NCI-H146 (cell line): ENCODE measurements at regions not wholly inside any gene's neighbourhood (a gene's known extent, or its start where the extent isn't known, plus 50 kb on each side); places are given as distances from the start of the nearest gene placed in this dataset.

Experiments used
- DNase-seq: peaks from one replicate; lab custom pipeline; 2025; lab: John Stamatoyannopoulos, UW

DNA sequence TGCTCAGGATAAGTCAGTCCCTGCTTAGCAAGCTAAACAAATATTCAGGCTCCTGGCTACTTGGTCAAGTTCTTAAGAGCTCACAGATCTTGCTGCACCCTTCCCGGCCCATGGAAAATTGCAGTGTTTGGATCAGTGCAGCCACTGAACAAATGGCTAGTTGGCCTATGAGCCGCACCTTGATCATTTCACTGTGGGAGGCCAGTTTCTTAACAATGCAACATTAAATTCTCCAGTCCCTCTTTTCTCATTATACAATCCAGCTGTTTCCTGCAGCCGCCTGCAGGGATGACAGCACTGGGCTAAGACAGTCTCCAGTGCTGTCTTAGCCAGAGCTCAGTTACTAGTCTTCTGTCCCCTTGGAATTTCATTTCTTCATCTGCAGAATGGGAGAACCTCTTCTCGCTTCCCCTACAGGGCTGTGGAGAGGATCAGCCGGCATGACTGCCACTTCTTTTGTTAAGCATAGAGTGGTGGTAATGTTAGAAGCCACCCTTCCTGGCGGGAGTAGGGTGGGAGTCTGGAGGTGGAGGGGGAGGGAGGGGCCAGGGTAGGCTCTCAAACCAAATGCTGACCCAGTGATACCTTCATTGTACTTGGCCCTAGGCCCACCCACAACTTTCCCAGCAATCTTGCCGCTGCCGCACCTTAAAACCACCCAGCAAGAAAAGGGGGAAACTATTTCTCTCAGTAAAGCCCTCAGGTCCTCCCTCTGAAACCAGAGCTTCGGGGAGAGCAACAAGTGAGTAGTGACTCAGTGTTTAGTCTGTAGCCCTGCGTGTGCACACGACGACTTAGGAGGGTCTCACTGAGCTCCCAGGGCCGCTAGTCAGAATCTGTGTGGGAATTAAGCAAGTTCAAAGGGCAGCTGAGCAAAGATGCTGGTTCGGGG lies 145.7 kb downstream of the NUAK1 start:
- DNase-seq = no peak

DNA sequence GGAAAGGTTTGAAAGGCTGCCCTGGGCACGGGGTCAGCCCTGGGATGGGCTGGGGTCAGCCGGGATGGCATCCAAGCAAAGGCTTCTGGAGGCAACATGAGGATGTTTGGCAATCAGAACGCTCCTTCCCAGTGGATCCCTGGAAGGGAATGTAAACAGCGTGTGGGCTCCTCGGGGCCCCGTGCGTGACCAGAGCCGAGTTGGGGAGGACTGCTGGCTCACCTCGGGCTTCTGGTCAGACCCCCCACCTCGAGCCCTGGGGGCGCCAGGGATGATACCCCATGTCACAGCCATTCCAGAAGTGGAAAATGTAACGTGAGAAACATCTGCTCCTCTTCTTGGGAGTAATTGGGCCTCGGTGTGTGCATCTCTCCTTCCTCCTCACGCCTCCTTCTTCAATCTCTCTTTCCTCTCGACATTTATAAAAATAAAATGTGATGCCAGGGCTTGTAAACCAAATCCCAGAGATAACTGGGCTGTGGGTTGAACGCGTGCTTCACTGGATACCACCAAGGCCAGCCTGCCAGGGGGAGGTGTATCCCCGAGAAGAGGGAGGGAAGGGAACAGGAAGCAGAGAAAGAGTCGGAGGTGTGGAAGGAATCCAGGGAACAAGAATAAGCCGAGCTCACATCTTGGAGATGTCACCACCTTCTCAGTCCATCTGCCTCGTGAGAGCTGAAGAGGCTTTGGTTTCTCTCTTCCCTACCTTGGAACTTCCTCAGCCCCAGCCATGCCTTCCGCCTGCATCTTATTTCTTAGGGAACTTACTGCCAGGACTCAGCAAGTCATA lies 144.8 kb downstream of the NUAK1 start:
- DNase-seq = no peak

DNA sequence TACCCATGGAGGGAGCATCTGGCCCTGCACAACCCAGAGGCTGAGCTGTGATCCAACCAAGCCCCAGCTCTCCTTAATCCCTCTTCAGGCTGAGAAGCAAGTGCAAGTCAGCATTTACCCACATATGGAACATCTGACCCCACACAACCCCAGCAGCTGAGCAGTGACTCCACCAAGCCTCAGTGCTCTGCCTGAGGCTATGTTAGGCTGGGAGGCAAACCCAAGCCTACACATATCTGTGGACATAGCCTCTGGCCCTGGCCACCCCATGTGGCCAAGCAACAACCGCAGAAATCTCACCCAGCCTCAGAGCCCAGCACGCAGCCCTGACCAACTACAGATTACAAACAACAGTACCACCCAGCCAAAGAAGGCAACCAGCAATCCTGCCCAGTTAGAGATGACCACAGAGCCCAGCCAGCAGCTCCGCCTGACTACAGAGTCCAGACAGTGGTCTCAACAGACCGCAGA lies 142.8 kb downstream of the NUAK1 start:
- DNase-seq = no peak

DNA sequence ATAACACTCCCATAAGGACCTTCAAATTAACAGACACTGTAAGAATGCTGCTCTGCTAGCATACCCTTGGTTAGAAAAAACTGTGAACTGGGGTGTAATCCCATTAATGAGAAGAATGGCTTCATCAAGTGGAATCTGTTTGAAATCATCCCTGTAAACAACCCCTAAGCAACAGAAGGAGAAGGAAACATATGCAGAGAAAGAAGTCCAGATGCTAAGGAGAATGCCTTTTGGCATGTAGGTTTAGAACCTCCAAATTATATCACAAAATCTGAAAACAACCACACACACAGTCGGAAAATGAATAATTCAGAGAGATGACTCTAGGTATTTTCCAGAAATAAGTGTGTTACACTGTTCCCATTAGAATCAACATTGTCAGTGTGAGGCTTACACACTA lies 140.2 kb downstream of the NUAK1 start:
- DNase-seq = no peak

DNA sequence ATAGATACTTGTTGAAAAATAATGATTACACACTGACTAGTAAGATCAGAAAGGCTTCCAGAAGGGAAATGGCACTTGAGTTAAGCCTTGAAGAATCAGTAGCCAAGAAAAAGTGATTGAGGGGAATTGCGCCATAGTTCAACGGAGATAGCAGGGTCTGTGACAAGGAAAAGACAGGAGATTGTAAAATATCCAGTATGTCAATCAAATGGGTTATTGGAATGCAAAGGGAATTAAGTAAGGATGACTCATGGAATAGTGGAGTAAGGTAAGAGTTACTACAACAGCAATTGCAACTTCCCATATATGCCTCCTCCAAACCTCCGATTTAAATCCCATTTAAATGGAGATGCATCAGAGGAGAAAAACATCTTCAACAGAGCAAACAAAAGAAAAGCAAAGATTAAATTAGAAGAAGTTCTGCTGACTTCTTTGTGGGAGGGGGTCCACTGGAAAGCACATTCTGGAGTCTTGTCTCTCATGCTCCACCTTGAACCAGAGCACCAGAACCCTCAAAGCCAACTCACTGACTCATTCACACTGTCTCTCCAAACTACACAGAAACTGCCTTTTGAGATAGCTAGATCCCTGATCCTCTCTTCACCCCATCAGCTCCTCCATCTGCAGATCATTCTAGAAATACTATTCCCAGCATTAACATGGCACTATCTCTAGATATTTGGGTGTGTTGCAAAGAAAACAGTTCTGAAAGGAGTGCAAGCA lies 138.2 kb downstream of the NUAK1 start:
- DNase-seq = no peak

DNA sequence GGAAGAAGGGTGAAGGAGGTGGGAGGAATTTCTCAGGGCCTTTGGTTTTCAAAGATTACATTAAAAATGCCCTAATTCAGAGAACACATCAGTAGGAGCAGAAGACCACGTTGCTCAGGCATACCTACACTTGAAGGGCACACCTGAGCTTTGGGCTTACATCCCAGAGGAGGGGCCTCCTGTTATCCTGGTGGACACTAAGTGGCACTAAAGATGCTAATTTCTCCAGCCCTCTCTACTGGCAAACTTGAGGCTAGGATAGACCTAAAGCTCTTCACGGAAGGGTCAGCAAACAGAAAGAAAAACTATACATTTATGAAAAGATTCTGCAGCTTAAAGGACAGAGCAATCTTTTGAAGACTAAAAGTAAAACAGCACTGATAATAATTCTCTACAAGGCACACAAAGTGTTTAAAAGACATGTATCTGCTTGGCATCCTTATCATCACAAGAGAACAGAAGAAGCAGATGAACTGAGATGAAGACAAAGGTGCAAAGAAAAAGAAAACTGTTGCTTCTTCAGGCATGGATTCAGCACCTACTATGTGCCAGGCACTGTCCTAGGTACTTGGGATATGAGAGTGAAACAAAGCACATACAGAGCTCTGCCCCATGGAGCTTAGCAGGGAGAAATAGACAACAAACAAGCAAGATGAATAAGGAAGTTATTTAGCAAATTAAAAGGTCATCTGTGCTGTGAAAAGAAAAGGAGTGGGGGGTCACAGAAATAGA lies 137.5 kb downstream of the NUAK1 start:
- no peak for DNase-seq

DNA sequence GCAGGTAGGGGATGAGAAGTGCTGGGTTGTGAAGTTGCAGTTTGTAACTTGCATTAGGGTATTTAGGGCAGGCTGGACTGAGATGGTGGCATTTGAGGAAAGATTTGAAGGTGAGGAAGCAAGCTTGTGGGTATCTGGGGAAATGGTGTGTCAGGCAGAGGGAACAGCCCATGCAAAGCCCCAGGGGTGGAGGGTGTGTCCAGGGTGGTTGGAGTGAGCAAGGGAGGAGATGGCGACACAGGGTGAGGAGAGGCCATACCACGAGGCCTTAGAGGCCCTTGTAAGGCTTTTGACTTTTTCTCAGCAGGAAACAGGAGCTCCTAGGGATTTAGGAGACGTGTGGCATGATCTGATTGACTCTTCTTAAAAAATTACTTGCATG lies 136.9 kb downstream of the NUAK1 start:
- no peak for DNase-seq

DNA sequence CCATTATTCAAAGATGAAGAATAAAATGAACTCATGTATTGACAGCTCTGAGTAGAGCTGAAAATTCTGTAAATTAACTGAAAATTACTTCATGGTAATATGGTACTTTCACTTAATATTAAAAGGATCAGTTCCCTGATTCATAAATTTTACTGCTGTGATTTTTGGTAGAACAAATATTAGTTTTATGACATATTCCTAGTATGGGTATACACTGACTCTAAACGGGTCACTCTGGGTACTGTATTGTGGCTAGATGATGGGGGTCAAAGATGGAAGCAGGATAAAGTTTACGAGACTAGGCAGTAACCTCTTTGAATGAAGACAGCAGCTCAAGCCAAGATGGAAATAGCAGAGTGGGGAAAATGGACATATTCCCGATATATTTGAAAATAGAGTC lies 135.5 kb downstream of the NUAK1 start:
- no peak for DNase-seq

DNA sequence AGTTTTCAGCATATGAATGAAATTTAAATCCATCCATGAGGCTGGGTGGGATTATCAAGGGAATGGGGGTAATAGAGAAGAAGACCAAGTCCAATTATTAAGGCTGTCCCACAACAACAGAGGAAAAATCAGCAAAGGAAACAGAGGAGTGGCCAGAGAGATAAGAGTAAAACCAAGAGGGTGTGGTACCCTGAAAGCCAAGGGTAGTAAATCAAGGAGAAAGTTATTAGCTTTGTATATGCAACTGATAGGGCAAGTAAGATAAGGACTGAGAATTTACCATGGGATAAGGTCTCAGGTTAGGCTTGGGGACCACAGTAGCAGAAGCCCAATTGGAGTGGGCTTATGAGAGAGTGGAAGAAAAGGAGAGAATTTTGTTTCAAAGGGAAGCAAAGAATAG lies 134.5 kb downstream of the NUAK1 start:
- no peak for DNase-seq

DNA sequence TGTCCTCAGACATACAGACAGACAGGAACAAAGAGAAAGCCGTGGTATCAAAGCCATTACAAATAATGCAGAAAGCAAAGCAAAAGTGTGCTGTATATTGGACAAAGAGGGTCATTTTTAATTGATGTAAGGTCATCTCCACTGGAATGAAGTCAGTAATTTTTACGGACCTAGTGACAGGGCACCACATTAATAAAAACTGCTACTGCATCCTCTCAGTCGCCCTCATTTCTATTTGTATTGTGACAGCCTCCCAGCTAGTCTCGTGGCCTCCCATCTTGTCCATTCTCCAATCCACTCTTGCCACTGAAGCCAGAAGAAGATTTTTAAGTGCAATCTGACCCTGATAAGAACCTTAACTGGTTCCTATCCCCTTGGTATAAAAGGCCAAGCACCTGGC lies 132.4 kb downstream of the NUAK1 start:
- DNase-seq = no peak

DNA sequence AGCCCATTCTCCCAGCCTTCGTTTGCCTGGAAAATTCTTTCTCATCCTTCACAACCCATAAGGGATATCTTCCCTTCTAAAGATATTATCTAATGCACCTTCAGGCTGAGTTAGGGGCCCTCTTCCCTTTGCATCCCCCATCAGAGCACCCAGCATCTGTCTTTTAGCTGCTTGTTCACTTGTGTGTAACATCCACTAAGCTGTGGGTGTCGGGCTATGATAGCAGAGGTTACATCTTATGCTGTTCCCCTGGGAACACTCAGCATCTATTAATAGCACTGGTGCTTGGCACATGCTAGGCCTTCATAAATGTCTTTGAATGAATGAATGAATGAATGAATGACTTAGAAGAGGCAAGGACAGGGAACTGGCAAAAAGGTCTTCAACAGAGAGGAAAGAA lies 131.8 kb downstream of the NUAK1 start:
- DNase-seq = no peak

DNA sequence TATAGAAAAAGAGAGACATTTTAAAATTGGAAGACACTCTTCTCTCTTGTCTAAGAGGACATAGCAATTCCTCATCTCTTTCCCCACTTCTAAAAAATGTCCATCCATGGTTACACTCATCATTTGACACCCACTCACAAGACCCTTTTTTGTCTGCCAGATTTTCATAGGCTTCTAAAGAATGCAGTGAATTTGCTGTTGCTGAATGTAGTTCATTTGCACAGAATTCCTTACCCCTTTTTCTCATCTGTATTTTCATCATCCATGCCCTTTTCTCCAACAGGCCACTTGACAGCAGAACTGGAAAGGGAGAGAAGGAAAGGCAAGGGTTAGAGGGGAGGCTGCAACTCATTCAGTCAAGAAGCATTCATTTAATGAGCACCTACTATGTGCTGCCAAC lies 128.0 kb downstream of the NUAK1 start:
- DNase-seq = no peak
